Neural progenitor cell (in vitro differentiated cells): ENCODE measurements at regions not wholly inside any gene's neighbourhood (a gene's known extent, or its start where the extent isn't known, plus 50 kb on each side); places are given as distances from the start of the nearest gene placed in this dataset.

Experiments
- EZH2 ChIP-seq: fragments of 200-600 bp; sonication (generic); IDR thresholded peaks from 2 replicates; pipeline ENCODE4 v1.6.1; 2017; ENCODE audit warnings: antibody characterized with exemption, mild to moderate bottlenecking, moderate library complexity
- TF ChIP-seq, protein P1 (sequence below): fragments of 200-600 bp; sonication (generic); IDR thresholded peaks from 2 replicates; pipeline ENCODE4 v1.5.1; 2017; ENCODE audit warnings: antibody characterized with exemption, mild to moderate bottlenecking

DNA sequence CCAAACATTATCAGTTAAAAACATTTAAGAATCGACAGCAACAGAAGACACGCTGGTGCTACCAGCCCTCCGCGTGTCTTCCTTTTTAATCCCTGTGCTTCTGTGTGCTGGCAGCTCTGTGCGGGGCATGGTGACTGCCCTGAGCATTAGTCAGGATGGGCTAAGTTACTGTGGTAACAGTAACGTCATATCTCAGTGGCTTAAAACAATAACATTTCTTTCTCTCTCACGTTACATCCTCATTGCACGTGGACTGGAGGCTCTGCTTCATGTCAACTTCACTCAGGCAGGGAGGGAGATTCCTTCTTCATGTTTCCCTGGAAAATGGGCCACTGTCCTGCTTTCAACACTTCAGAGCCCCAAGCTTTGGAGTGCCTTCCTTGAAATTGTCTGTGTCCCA is 378.5 kb downstream of the CCSER2 start:
- TF ChIP-seq, protein P1, sequence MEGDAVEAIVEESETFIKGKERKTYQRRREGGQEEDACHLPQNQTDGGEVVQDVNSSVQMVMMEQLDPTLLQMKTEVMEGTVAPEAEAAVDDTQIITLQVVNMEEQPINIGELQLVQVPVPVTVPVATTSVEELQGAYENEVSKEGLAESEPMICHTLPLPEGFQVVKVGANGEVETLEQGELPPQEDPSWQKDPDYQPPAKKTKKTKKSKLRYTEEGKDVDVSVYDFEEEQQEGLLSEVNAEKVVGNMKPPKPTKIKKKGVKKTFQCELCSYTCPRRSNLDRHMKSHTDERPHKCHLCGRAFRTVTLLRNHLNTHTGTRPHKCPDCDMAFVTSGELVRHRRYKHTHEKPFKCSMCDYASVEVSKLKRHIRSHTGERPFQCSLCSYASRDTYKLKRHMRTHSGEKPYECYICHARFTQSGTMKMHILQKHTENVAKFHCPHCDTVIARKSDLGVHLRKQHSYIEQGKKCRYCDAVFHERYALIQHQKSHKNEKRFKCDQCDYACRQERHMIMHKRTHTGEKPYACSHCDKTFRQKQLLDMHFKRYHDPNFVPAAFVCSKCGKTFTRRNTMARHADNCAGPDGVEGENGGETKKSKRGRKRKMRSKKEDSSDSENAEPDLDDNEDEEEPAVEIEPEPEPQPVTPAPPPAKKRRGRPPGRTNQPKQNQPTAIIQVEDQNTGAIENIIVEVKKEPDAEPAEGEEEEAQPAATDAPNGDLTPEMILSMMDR, result no peak
- no peak for TF ChIP-seq EZH2
